Gastroesophageal sphincter (tissue), 4 donors: ENCODE measurements at regions not wholly inside any gene's neighbourhood (a gene's known extent, or its start where the extent isn't known, plus 50 kb on each side); places are given as distances from the start of the nearest gene placed in this dataset.

Source experiments
- ATAC-seq: fragments of 150-250 bp; one replicate; pipeline ENCODE4 v1.9.1; 2016; ENCODE audit warnings: mild to moderate bottlenecking, moderate library complexity
- H3K27ac ChIP-seq, 4 donors: fragments of 200-600 bp; sonication (generic) in 3 of 4; 1 replicate in 3 of 4; 2 replicates in 1 of 4; pipeline ENCODE4 v1.5.1; 2016 to 2019
- H3K27me3 ChIP-seq: fragments of 200-600 bp; sonication (generic); one replicate; pipeline ENCODE4 v1.5.1; 2019
- H3K36me3 ChIP-seq, 2 donors: fragments of 200-600 bp; sonication (generic); one replicate each; pipeline ENCODE4 v1.5.1; 2019; ENCODE audit warnings: control low read depth in 1 of 2
- H3K4me1 ChIP-seq, 3 donors: fragments of 200-600 bp; sonication (generic); 1 replicate in 2 of 3; 2 replicates in 1 of 3; pipeline ENCODE4 v1.5.1; 2016 to 2019; ENCODE audit warnings: control low read depth in 2 of 3
- H3K4me3 ChIP-seq, 2 donors: fragments of 200-600 bp; sonication (generic); one replicate each; pipeline ENCODE4 v1.5.1; 2019; ENCODE audit warnings: mild to moderate bottlenecking in 1 of 2, moderate library complexity in 1 of 2
- H3K9me3 ChIP-seq, 3 donors: fragments of 200-600 bp; sonication (generic); one replicate each; pipeline ENCODE4 v1.5.1; 2017 to 2019; ENCODE audit warnings: control low read depth in 2 of 3
- CTCF ChIP-seq, 4 experiments: fragments of 200-600 bp in 2 of 4; fragments of 450-650 bp in 2 of 4; sonication (generic) in 1 of 4; IDR thresholded peaks; one replicate each; pipeline ENCODE4 v1.5.1; 2017 to 2019; ENCODE audit warnings: antibody characterized with exemption in 4 of 4, mild to moderate bottlenecking in 2 of 4, moderate library complexity in 2 of 4
- EP300 ChIP-seq: sonication (generic); formaldehyde crosslinking; IDR thresholded peaks from one replicate; pipeline ENCODE4 v1.6.1; 2017; ENCODE audit warnings: antibody characterized with exemption, mild to moderate bottlenecking
- POLR2A ChIP-seq, 2 donors: fragments of 450-650 bp; IDR thresholded peaks; one replicate each; pipeline ENCODE4 v1.6.1; 2017; ENCODE audit warnings: antibody characterized with exemption in 2 of 2, mild to moderate bottlenecking in 2 of 2, moderate library complexity in 1 of 2
- POLR2AphosphoS5 ChIP-seq: sonication (generic); formaldehyde crosslinking; IDR thresholded peaks from one replicate; pipeline ENCODE4 v1.6.1; 2017; ENCODE audit warnings: antibody characterized with exemption
- WGBS, 2 donors: methylation state at CpG; one replicate each; pipeline ENCODE4 v1.1.5; 2018; ENCODE audit warnings: low coverage in 1 of 2; 5-methylcytosine and 5-hydroxymethylcytosine counted together

DNA sequence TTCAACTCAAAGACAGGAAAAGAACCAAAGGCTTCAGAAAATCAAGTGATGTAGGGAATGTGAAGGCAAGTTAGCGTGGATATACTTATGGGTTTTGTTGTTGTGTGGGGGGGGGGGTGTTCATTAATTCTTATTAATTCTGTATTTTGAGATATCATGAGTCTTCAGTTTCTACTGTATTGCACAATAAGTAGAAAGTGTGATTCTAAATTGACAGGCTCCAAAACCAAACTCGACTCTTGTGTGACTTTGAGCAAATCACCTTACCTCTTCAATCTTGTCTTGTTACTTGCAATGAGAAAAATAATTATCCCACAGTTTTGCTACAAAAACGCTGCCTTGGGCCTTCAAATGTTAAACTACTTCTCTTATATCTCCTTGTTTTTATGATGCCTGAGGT, 453.9 kb upstream of the GOT2 start:
- H3K9me3 ChIP-seq, result peaks cover 0 to 17% (median 0%) of the 10 kb centered on the region in 3 donors
- H3K27me3 ChIP-seq, result no peaks in the 10 kb centered on the region
- H3K4me1 ChIP-seq, result no peaks in the 10 kb centered on the region
- H3K36me3 ChIP-seq, result no peaks in the 10 kb centered on the region
- no peak overlapping the region for H3K4me3 ChIP-seq
- no peak for ATAC-seq
- 66 to 74% methylated on average over 3 of the region's 3 CpGs for WGBS, 2 donors
- no peak overlapping the region for H3K27ac ChIP-seq
- TF ChIP-seq POLR2AphosphoS5 (no peak), CTCF (IDR thresholded peaks at IDR 0.05) (no peak), POLR2A (IDR thresholded peaks at IDR 0.05) (no peak), EP300 (no peak)

- H3K27ac ChIP-seq, result no peak overlapping the region
- no peak for TF ChIP-seq EP300
- no peak for TF ChIP-seq CTCF (IDR thresholded peaks at IDR 0.05)
- TF ChIP-seq POLR2A (IDR thresholded peaks at IDR 0.05), result no peak
- TF ChIP-seq POLR2AphosphoS5, result no peak
- no peaks in the 10 kb centered on the region for H3K4me1 ChIP-seq
- WGBS, 2 donors, result 64% methylated on average over 1 of the region's 9 CpGs; no CpG with 5 or more reads in 1 of the 2 donors
- H3K27me3 ChIP-seq, result no peaks in the 10 kb centered on the region
- H3K9me3 ChIP-seq, result peaks cover 0 to 17% (median 0%) of the 10 kb centered on the region in 3 donors
- no peaks in the 10 kb centered on the region for H3K36me3 ChIP-seq
- no peak overlapping the region for H3K4me3 ChIP-seq
- ATAC-seq, result no peak
These were observed 447.8 kb upstream of the GOT2 start for GRCh38 chr16:59181821-59182420.

DNA sequence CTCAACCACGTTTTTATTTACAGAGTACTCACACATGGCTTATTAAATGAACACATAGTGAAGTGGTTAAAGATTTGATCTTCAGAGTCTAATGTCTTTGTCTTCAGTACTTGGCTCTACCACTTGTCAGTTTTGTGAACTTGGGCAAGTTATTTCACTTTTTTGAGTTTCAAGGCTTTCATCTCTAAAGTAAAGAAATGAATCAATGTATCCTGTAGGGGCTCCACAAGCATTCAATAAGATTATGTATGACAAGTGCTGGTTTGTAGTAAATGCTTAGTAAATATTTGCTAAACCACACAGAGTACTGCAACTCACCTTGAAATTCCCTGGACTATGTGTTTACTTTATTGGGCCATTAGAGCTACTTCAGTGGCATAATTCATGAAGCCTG, 446.0 kb upstream of the GOT2 start:
- H3K4me1 ChIP-seq, result no peaks in the 10 kb centered on the region
- no peak for ATAC-seq
- TF ChIP-seq POLR2A (IDR thresholded peaks at IDR 0.05) (no peak), EP300 (no peak), CTCF (IDR thresholded peaks at IDR 0.05) (no peak), POLR2AphosphoS5 (no peak)
- H3K4me3 ChIP-seq, result no peak overlapping the region
- H3K27ac ChIP-seq, result no peak overlapping the region
- H3K36me3 ChIP-seq, result no peaks in the 10 kb centered on the region
- WGBS, 2 donors, result 0 to 31% methylated on average over 1 of the region's 1 CpG
- no peaks in the 10 kb centered on the region for H3K27me3 ChIP-seq
- peaks cover 0 to 10% (median 0%) of the 10 kb centered on the region in 3 donors for H3K9me3 ChIP-seq

DNA sequence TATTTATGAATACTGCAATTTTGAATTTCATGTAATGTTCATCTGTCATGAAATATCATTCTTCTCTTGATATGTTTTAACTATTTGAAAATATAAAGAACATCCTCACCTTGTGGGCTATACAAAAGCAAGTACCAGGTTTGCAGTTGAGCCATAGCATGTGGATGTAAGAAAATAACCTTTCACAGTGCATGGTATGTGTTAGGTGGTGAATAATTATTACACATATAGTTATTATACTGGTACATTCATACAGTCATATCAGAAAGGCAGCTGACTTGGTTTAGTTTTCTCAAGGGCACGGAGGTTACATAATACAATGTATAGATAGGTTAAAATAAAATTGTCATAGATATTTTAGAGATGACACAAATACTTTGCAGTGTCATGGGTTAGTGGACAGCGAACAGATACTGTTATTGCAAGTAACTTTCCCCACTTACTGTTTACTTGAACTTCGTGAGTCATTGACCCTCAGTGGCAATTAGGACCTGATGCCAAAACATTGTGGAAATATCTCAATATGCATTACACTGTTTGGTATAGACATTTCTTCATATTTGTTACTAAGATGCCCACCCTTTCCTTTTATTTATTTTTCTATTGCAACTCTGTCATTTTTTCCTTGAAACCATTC, 445.4 kb upstream of the GOT2 start:
- Histone ChIP-seq H3K4me1 (no peaks in the 10 kb centered on the region), H3K27ac (no peak overlapping the region), H3K4me3 (no peak overlapping the region), H3K36me3 (no peaks in the 10 kb centered on the region), H3K27me3 (no peaks in the 10 kb centered on the region), H3K9me3 (peaks cover 0 to 4% (median 0%) of the 10 kb centered on the region in 3 donors)
- TF ChIP-seq POLR2AphosphoS5, result no peak
- no peak for TF ChIP-seq POLR2A (IDR thresholded peaks at IDR 0.05)
- TF ChIP-seq CTCF (IDR thresholded peaks at IDR 0.05), result no peak
- no peak for TF ChIP-seq EP300
- 56 to 75% methylated on average over 3 of the region's 3 CpGs for WGBS, 2 donors
- no peak for ATAC-seq

DNA sequence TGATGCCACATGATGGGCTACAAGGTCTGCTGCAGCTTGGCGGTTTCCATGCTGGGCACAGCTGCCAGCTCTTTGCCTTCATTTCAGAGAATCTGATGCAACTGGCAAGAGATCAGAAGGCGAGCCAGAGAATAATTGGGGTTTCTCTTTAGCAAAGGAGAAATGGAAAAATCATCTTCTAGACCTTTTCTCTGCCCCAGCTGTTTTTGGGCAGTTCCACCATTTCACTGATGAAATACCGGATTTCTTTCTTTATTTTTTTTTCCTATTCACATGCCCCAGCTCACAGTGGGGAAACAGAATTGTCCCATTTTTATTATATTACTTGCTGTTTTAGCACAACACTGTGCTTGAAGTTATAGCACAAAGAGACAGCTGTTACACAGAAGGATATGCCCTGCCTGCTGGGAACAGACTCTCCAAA, 439.3 kb upstream of the GOT2 start:
- Histone ChIP-seq H3K4me3 (no peak overlapping the region), H3K27ac (no peak overlapping the region), H3K36me3 (no peaks in the 10 kb centered on the region), H3K9me3 (no peaks in the 10 kb centered on the region), H3K4me1 (peaks cover 0 to 4% (median under 1%) of the 10 kb centered on the region in 3 donors), H3K27me3 (no peaks in the 10 kb centered on the region)
- TF ChIP-seq POLR2AphosphoS5, result no peak
- no peak for TF ChIP-seq POLR2A (IDR thresholded peaks at IDR 0.05)
- TF ChIP-seq EP300, result no peak
- TF ChIP-seq CTCF (IDR thresholded peaks at IDR 0.05), result no peak
- WGBS, 2 donors, result 67 to 94% methylated on average over 2 to 3 of the region's 3 CpGs
- no peak for ATAC-seq
